ENCODE measurements at regions not wholly inside any gene's neighbourhood (a gene's known extent, or its start where the extent isn't known, plus 50 kb on each side); places are given as distances from the start of the nearest gene placed in this dataset.

DNA sequence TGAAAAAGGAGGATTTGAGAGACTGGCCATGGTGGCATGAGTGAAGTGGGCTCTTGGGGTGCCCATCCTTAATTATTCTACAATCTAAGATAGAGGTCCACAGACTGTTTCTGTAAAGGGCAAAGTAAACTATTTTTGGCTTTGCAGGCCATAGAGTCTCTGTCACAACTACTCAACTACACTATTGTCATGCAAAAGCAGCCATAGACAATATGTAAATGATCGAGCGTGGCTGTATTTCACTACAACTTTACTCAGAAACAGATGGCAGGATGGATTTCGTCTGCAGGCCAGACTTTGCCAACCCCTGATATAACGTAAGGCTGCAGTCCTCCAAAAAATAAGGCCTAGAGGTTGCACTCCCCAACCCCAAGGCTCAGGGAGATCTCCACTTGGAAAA is 58.2 kb upstream of the NAA20 start:
- no peak overlapping the region for H3K27ac Mint-ChIP-seq

DNA sequence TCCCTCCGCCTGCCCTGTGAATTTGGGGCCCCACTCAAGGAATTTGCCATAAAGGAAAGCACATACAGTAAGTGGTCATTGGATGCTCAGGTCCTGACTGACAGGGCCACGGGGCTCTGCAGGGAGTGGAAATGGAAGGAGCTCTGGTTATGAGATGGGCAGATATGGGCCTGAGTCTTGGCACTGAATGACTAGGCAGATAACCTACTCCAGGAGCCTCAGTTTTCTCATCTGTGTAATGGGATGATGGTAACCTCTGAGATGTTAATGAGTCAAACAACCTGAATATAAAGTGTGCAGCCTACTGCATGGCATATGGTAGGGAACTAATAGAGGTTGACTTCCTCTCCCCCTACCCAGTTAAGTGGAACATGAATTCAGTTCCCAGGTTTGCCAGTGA is 56.4 kb upstream of the NAA20 start:
- peaks cover 33% of the 10 kb centered on the region for H3K36me3 Mint-ChIP-seq
- no peak overlapping the region for H3K27ac Mint-ChIP-seq
- no peak overlapping the region for H3K4me3 Mint-ChIP-seq
- no peaks in the 10 kb centered on the region for H3K27me3 Mint-ChIP-seq
- TF ChIP-seq, protein P1, sequence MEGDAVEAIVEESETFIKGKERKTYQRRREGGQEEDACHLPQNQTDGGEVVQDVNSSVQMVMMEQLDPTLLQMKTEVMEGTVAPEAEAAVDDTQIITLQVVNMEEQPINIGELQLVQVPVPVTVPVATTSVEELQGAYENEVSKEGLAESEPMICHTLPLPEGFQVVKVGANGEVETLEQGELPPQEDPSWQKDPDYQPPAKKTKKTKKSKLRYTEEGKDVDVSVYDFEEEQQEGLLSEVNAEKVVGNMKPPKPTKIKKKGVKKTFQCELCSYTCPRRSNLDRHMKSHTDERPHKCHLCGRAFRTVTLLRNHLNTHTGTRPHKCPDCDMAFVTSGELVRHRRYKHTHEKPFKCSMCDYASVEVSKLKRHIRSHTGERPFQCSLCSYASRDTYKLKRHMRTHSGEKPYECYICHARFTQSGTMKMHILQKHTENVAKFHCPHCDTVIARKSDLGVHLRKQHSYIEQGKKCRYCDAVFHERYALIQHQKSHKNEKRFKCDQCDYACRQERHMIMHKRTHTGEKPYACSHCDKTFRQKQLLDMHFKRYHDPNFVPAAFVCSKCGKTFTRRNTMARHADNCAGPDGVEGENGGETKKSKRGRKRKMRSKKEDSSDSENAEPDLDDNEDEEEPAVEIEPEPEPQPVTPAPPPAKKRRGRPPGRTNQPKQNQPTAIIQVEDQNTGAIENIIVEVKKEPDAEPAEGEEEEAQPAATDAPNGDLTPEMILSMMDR (conservative IDR thresholded peaks at IDR 0.05) = no peak
- H3K9me3 Mint-ChIP-seq = no peaks in the 10 kb centered on the region
- H3K4me1 Mint-ChIP-seq (ENCODE audit: unreplicated experiment) = peaks cover 17% of the 10 kb centered on the region
- DNase-seq (ENCODE audit: extremely low spot score, unreplicated experiment) = no peak

More for the DNA sequence above, 58.2 kb upstream of the NAA20 start:
- Mint-ChIP-seq H3K36me3 (peaks cover 29% of the 10 kb centered on the region), H3K9me3 (no peaks in the 10 kb centered on the region), H3K27me3 (no peaks in the 10 kb centered on the region), H3K4me1 (ENCODE audit: unreplicated experiment) (peaks cover 4% of the 10 kb centered on the region), H3K4me3 (no peak overlapping the region)
- TF ChIP-seq, protein P1 (conservative IDR thresholded peaks at IDR 0.05) = no peak
- no peak for DNase-seq (ENCODE audit: extremely low spot score, unreplicated experiment)

DNA sequence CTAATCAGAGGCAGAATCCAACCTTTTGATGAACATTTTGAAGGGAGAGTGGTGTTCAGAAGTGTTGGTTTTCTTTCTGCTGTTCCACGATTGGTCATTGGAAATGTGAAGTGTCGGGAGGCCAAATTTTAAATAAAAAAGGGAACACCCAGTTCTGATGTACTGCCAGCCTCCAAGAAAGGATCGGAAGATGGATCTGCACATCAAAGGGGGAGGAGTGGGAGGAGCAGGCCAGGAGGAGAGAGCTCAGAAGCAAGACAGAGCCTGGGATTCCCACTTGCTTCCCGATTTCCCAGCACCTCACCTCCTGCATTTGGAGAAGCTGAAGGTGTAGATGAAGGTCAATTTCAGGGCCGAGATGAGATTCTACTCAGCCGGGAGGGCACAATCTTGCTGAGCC is 55.9 kb upstream of the NAA20 start:
- Mint-ChIP-seq H3K36me3 (peaks cover 33% of the 10 kb centered on the region), H3K27ac (no peak overlapping the region), H3K4me3 (no peak overlapping the region), H3K27me3 (no peaks in the 10 kb centered on the region), H3K9me3 (no peaks in the 10 kb centered on the region), H3K4me1 (ENCODE audit: unreplicated experiment) (peaks cover 17% of the 10 kb centered on the region)
- no peak for DNase-seq (ENCODE audit: extremely low spot score, unreplicated experiment)
- TF ChIP-seq, protein P1 (conservative IDR thresholded peaks at IDR 0.05) = no peak

DNA sequence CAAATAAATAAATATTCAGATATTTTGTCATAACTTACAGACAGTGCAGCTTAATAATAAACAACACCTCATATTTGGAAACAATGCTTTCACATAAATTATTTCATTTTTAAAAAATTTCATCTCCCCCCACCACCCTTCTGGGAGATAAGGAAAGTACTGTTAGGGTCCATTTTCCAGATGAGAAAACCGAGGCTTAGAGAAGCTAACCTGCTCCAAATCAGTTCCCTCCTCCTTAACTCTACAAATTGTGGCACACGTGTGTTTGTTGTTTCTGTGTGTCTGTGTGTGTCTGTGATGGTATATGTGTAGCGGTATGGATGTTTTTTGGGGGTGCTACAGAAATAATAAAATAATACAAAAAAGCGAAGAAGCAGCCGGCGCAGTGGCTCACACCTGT is 54.2 kb upstream of the NAA20 start:
- DNase-seq (ENCODE audit: extremely low spot score, unreplicated experiment) = no peak
- no peak overlapping the region for H3K27ac Mint-ChIP-seq
- H3K4me3 Mint-ChIP-seq = no peak overlapping the region
- TF ChIP-seq, protein P1 (conservative IDR thresholded peaks at IDR 0.05) = no peak
- no peaks in the 10 kb centered on the region for H3K27me3 Mint-ChIP-seq
- no peaks in the 10 kb centered on the region for H3K9me3 Mint-ChIP-seq
- peaks cover 17% of the 10 kb centered on the region for H3K4me1 Mint-ChIP-seq (ENCODE audit: unreplicated experiment)
- peaks cover 29% of the 10 kb centered on the region for H3K36me3 Mint-ChIP-seq

DNA sequence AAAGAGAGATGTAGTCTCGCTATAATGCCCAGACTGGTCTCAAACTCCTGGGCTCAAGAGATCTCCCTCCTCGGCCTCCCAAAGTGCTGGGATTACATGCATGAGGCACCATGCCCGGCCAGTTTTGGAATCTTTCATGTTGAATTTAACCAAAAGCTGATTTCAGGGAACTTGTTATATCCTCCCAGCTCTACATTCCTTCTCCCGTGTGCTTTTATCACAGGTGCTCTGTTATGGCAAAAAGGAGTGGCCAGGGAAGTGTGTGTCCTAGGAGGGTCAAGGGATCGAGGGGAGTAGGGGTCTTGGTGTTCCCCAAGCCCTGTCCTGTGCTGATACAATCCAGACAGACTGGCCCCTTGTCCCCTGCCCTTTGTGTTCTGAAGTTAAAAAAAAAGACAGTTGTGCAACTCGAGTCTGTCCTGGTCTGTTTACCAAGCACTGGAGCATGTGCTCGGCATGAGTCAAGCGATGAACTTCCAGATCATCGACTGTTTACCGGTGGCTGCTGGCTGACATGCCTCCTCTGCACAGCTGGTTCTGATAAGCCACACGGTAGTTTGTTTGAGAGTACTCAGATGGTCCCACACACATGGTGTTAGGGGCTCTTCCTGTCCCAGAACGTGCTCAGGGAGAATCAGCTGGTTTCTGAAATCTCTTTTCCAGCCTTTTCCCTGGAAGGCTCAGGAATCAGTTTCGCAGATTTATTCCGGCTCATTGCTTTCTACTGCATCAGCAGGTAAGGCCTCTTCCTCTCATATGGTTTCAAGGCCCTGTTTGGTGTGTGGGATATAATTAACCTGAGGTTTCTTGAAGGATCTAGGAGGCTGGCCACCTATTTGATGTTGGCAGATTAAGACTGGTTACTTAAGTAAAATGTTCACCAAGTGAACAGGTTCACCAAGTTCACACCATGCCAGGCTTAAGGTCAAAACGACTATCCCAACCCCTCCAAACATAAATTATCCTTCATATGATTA is 52.6 kb upstream of the NAA20 start:
- Mint-ChIP-seq H3K36me3 (peaks cover 35% of the 10 kb centered on the region), H3K9me3 (no peaks in the 10 kb centered on the region), H3K27me3 (no peaks in the 10 kb centered on the region), H3K4me3 (no peak overlapping the region), H3K4me1 (ENCODE audit: unreplicated experiment) (peaks cover 33% of the 10 kb centered on the region), H3K27ac (peak overlapping the region; percentile 75)
- TF ChIP-seq, protein P1 (conservative IDR thresholded peaks at IDR 0.05) = no peak
- DNase-seq (ENCODE audit: extremely low spot score, unreplicated experiment) = no peak

Measured in type B pancreatic cell (in vitro differentiated cells).